HG03378 (cell line): ENCODE measurements at regions not wholly inside any gene's neighbourhood (a gene's known extent, or its start where the extent isn't known, plus 50 kb on each side); places are given as distances from the start of the nearest gene placed in this dataset.
"Not testable (repeated sequence)": the region's sequence is repeated elsewhere in the genome, so short reads cannot be mapped to it uniquely, and the experiment has no call there.

ENCODE experiments used
- ATAC-seq: cut with Tn5 transposase; IDR thresholded peaks from one replicate; pipeline ENCODE4 v1.9.1; 2021; ENCODE audit warnings: mild to moderate bottlenecking, moderate library complexity; ENCODE audit not compliant: unreplicated experiment

DNA sequence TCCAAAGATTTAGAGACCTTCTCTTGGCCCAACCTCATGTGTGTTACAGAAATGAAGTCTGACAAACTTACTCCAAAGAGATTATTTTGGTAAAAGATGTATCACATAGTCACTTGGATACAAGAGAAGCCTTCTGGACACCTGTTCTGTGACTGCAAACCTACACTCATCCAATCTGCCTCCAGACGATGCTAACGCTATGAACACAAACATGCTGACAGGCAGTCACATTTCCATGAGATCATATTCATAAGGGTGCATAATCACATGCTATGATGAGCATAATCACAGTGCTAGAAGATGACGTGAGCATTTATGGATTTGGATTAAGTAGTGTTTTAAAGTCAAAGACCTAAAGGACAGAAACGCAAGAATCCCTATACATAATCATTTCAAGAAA is 340.2 kb downstream of the HACE1 start:
- ATAC-seq: no peak

DNA sequence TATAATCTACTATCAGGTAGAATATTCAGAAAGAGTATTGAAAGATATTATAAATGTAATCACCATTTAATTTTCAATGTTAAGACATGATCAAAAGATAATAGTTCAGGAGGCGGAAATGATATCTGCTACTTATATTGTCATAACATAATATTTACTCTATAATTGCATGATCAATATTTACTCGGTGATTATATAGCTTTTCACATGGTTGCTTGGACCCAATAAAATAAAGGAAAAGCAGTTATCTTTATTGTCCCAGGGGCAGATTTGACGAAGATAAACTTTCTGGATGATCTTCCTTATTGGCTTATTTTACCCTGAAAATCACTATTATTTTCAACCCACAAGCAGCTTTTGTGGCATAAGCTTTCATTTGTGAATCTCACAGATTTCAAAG is 350.4 kb downstream of the HACE1 start:
- ATAC-seq: no peak

DNA sequence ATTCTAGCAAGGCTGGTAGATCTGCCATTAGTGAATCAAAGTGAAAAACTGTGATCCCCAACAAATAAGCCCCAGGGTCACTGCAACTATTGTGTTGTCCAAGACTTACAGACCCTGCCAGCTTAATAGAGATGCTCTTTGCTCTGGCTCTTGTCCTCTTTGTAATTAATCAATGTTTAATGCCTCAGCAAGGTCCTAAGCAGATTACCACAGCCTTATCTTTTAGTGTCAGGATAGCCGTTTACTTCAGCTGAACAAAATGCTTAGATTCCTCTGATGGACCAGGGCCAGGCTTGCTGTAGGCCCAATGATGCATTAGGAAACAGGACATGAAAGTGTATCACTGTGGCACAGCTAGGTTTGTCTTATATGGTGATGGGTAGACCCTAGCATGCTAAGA is 353.3 kb downstream of the HACE1 start:
- no peak for ATAC-seq

DNA sequence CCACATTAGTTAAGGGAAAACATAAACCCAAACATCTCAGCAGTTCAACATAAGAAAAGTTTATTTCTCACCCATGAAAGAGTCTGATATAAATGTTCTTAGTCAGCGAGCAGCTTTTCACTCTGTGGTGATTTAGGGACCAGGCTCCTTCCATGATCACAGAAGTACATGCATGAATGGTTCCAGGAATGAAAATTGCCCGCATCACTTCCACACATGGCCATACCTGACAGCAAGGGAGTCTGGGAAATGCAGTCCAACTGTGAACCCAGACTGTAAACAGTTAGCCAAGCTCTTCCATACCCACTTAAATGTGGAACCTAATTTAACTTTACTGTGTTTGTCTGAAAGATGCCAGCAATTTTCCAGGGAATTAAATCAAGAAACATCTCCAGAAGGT is 353.9 kb downstream of the HACE1 start:
- no peak for ATAC-seq

DNA sequence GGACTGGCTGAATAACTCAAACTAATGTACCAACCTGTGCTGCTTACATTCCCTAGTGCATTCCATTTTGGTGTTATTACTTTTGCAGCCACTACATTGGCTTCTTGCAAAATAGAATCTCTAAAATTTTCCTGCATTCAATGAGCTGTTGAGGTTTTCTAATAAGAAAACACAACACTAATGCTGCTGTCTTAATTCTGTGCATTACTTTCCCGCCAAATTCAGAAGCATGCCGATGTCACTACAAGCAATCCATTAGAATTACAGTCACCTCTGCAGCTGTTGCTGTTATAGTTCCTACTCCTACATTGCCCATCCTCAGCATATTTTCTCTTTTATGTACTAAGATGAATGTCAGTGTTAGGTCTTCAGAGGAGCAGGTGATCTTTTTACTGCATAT is 359.5 kb downstream of the HACE1 start:
- no peak for ATAC-seq

DNA sequence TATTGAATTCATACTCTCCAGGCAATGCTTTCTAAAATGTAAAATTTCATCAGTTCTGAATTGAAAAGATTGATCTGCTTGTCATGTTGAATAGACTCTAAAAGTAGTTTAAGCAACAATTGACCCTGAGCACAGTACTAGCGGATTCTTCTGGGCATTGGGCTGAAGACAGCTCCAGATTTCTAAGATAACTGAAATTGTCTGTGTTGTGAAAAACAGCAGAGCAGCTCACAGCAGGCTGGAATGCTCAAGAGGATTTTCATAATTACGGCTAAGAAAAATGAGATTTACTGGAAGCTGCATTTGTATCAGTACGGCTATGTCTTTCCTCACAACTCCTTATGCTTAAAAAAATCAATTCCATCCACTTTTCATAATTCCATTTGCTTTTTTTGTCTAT is 373.7 kb downstream of the HACE1 start:
- no peak for ATAC-seq

DNA sequence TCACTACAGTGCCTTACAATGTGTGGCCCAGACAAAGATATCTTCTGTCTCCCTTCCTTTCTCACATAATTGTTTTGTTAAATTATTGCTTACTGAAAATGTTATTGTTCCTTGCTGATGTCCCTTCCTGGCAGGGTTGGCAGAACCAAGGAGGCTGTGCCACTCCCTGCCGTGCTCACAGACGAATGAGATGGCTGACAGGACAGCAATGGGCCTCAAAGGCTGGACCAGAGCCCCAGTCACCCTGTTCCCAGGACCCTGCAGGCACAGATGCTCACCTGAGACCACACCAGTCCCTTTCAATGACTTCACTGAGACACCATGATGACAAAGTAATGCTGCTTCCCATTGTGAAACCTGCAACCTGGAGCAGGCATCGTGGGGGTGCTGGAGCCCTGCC is 375.1 kb downstream of the HACE1 start:
- no peak for ATAC-seq

DNA sequence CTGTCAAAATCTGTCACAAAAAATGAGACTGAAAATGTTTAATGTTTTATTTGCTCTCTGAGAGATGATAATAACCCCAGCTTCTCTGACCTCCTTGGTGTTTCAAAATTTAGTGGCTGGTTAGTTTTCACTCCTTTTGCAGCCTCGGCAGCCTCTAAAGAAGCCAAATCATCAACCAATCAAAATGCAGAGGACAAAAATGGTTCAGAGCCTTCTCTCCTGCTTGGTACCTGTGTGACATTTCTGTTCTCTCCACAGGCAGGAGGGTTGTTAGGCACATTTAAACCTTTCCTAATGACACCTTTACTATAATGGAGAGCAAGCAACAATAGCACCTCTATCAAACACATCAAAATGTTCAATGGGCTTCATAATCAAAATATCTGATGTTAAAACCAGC is 375.5 kb downstream of the HACE1 start:
- no peak for ATAC-seq

DNA sequence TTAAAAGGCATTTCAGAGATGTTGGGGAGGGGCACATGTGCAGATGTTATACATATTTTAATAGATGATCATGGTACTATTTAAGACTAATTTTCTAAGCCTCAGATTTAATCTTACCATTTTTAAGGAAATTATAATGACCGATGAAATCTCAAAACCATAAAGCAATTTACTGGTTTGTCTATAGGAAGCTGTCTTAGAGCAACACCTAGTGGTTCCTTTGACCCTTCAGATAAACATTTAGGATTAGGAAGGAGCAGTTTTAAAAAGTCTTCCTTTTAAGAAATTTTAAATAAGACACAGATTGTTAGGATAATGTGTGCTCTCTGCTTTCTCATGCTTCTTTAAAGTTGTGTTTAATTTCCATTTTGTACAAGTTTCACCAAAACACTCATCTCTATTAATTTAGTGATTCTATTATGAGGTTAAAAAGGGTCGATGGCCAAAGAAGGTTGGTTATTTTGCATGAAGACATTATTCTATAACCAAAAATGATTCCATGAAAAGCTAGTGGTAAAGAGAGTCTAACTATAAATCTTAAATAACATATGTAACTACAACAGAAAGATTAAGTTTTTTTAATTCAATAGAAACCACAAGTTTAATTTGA is 376.4 kb downstream of the HACE1 start:
- ATAC-seq: no peak

DNA sequence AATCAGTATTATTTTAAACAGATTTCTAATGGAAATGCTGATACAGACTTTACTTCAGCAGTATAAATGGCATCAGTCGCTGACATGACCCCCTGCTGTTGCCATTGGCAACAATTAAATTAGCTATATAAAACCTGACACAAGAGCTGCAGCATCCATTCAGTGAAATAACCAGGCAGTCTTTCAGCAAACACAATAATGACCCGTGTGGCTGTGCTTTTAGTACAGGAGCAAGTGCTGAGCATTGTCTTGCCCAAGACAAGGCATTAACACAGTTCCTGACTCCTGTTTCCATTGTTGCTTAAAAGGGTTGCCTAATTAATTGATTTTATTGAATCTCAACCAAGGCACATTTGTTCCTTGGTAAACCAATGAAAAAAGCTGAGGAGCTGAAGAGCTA is 382.1 kb downstream of the HACE1 start:
- ATAC-seq: no peak

DNA sequence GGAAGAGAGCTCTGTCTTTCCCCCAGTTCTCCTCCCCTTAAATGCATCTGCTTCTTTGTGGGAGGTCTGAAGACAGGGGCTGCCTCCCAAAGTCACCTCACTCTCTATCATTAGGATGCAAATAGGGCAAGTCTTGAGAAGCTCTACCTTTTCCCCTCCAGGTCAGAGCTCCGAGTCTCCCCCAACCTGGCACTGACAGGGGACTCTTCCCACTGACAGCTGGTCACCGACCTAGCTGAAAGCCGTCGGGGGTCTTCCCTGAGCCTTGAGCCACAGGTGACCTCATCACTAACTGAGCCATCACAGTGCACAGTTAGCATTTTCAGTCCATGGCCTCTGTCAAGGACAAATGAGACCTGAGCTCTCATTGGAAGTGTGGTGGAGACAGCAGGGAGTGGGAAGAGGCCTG is 386.7 kb downstream of the HACE1 start:
- ATAC-seq: no peak

DNA sequence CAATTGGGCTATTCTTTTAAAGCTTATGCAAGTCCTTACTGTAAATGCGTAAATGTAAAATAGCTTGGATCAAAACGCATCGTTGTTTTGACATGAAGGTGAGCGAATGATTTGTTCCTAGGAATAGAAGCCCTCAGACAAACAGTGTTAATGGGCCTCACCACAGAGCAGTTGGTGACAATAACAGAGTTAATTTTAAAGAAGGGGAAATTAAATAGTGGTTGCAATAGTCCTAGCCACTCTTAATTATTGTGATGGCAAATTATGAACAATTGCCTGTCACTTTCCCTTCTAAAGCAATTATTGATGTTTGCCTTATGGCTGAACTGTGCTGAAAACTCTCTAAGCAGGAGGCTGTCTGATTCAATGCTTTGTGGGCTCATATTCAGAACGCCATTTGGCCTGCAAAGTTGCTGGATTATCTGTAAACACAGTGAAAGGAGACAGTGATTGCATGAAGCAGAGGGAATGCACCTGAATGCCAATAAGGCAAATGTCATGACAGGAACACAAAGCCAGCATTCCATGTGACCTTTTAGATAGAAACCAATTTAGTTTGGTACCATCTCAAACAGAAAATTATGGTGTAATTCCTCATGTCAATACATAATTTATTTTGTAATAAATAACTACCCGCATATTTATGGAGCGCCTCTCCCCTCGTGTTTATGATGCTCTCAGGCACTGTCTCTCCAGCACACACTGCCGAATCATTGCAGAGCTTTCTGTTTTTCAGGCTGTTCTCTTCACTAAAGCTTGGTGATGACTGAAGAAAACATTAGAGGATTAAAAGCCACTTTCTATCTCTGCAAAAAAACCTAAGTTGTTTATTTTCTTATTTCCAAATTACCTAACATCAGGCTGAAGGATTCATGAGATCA is 387.5 kb downstream of the HACE1 start:
- ATAC-seq: no peak

DNA sequence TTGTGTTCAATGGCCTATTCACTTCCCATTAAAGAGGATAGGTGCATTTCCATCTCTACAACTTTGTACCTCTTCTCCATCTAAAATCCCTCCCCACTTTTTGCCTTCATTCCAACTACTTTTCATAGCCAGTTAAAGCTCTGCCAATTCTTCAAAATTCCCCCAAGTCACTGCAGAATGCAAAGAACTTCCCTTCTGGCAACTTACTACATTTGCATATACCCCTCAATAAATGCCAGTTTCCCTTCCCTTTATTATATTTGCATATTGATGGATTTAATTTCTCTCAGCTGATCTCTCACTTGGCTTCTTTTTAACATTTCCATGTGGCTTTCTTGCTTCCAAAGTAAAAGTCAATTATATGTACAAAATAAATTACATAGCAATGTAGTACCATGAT is 393.4 kb downstream of the HACE1 start:
- no peak for ATAC-seq

DNA sequence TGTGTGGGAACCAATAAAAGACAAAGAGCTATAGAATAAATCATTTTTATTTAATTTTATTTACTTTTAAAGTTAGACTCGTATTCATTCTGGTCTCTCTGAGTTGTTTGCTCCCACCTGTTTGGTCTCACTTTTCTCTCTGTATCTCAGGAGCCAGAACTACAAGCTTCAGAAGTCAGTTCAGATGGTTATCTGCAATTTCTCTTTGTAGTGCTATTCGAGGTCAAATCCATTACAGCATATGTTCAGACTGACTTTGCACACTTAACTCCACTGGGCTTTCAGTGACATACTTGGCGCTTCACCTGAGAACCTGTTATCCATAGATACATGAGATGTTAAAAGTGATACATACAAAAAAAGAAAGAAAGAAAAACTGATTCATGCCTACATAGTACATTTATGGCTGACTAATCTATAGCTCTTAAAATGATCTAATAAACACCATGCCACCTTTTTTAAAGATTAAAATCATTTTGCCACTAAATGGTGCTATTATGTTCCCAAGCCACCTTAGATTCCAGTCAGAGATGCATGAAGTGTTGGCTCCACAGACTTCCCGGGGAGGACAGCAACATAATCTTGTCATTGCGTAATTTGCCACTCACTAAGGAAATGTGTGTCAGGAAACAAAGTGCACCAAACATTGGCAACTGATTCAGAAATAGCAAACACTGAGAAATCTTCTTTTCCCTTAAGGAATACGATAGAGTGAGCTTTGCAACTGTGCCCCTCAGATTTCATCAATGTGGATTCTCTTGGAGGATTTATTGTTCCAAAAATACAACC is 396.7 kb downstream of the HACE1 start:
- ATAC-seq: no peak

DNA sequence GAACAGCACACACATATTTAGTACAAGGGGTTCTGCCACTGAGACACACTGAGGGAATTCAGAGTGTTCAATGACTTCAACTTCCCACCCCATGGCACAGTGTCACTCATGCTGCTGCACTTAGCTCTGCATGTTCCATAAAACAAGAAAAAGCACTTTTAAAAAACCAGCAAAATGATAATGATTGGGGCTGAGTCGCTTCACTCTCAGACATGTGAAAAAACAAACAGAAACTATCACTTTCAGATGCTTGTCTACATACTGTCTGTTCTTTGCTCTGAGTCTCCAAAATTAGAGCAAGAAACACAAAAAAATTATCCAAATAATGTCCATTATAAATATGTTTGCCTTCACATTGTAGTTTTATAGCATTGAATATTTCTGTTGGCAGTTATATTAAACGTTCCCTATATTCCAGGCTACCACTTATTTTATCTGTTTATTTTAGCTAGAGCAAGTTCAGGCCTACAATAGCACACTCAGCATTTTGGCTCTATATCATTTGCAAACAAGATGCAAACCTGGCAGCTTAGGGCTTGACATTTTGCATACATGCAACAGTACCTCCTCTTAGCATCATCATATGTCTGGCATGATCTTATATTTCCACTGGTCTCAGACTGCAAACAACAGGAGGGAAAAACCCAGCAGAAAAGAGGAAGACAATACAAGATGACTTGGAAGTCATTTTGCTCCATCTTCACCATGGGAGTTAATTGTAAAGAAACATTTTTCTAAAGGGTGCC is 398.8 kb downstream of the HACE1 start:
- ATAC-seq: no peak

DNA sequence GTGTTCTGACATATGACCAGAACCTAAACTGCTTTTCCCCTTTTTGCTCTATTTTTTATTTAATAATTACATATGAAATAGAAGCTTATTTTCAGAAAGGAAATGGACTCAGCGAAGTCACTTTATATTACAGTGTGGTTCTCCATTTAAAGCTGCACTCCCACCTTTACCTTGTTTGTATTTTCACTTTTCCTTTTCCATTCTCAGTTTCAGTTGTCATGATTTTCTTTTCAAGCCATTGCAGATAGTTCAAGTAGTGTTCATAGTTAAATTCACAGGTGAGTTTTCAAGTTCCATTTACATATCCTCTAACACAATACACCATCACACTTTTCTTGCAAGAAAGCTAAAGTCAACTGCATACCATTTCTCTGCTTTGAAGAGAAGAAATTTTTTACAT is 400.2 kb downstream of the HACE1 start:
- ATAC-seq: peak; percentile 68

DNA sequence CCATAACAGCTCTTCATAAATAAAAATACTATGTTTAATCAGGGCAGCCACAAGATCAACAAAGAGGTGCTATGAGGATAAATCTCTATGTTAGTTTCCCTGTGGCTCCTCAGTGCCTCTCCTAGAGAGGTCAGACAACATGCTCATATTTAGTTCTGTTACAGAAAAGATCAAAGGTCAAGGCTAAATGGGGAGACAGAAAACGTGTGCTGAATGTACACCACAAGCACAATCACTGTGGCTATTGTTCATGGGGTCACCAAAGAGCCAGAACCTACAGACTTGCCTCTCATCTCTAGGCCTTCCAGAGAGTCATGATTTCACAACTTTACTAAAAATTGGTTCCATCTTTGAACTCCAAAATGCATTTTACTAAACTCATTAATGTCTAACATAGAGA is 409.8 kb downstream of the HACE1 start:
- no peak for ATAC-seq

DNA sequence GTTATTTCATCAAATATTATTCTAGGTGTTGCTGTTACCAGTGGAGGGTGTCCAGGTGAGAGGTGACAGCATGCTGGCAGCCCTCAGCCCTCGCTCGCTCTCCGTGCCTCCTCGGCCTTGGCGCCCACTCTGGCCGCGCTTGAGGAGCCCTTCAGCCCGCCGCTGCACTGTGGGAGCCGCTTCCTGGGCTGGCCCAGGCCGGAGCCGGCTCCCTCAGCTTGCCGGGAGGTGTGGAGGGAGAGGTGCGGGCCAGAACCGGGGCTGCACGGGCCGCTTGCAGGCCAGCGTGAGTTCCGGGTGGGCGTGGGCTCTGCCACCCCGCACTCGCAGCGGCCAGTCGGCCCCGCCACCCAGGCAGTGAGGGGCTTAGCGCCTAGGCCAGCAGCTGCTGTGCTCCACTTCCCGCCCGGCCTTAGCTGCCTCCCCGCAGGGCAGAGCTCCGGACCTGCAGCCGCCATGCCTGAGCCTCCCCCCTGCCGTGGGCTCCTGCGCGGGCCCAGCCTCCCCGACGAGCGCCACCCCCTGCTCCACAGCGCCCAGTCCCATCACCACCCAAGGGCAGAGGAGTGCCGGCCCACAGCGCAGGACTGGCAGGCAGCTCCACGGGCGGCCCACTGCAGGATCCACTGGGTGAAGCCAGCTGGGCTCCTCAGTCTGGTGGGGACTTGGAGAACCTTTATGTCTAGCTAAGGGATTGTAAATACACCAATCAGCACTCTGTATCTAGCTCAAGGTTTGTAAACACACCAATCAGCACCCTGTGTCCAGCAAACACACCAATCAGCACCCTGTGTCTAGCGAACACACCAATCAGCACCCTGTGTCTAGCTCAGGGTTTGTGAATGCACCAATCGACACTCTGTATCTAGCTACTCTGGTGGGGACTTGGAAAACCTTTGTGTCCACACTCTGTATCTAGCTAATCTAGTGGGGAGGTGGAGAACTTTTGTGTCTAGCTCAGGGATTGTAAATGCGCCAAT is 413.3 kb downstream of the HACE1 start:
- ATAC-seq: not testable (repeated sequence)

DNA sequence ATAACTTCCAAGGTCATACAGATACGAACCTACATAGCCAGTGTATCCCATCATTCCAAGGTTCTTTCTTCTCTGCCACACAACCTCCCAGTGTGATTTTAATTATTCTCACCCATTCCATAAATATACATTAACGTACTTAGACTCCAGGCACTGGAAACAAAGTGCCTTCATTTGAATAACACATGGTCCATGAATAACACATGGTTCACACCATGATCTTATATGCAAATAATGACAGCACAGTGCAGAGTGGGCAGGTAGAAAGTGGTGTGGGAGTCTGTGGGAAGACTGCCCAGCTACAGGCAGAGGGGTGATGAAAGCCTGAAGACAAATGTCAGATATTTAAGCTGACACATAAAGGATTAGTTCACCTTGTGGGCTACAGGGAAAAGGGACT is 425.2 kb downstream of the HACE1 start:
- ATAC-seq: no peak

DNA sequence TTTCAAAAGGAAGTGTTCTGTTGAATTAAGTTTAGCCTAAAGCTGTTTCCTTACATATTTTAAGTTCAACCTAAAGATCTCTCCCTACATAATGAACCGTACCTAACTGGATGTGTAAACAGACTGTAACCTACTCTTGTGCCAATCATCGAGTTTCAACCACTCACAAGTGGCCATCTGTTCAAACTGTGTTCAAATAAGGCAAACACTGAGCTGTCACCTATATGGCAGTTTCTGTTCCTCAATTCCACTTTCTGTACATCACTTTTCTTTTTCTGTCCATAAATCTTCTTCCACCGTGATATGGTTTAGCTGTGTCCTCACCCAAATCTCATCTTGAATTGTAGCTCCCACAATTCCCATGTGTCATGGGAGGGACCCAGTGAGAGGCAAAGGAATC is 428.6 kb downstream of the HACE1 start:
- ATAC-seq: peak; percentile 62
